ENCODE measurements at regions not wholly inside any gene's neighbourhood (a gene's known extent, or its start where the extent isn't known, plus 50 kb on each side); places are given as distances from the start of the nearest gene placed in this dataset.

DNA sequence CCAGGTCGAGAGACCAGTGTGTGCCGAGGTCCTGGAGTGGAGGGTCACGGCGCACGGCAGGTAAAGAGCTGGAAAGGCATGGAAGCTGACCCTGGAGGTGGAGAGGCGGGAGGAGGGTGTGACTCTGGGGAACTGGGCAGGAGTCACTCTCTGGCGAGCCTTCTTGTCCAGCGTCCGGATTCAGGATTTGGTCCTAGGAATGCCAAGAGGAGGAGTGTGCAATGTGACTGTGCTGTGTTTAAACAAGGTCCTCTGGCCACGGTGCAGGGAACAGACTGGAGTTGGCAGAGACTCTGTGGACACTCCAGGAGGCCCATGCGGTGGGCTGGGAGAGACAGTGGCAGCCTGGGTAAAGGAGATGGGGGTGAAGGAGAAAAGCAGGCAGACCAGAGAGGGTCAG, 64.2 kb upstream of the CASZ1 start:
- TF ChIP-seq CTCF (IDR thresholded peaks at IDR 0.05) (no peak), POLR2A (IDR thresholded peaks at IDR 0.05) (no peak)

Data from body of pancreas (tissue), 4 donors.